Neural cell (in vitro differentiated cells): ENCODE measurements at regions not wholly inside any gene's neighbourhood (a gene's known extent, or its start where the extent isn't known, plus 50 kb on each side); places are given as distances from the start of the nearest gene placed in this dataset.

Source experiments
- H2AFZ ChIP-seq: fragments of 200-600, 300-800 bp; sonication (generic), shearing (Covaris generic); 2 replicates; pipeline ENCODE4 v1.6.0; 2014; ENCODE audit warnings: low read depth, mild to moderate bottlenecking, antibody characterized with exemption, low read length, moderate library complexity
- H3F3A ChIP-seq: fragments of 200-600 bp; shearing (Covaris generic); 2 replicates; pipeline ENCODE4 v1.6.1; 2016; ENCODE audit warnings: mild to moderate bottlenecking, moderate library complexity, mixed read lengths, antibody characterized with exemption, low read length; ENCODE audit not compliant: insufficient read depth, poor library complexity, severe bottlenecking
- H3K27ac ChIP-seq: fragments of 200-600, 300-800 bp; sonication (generic), shearing (Covaris generic); 2 replicates; pipeline ENCODE4 v1.5.1; 2014; ENCODE audit warnings: mild to moderate bottlenecking, low read length, moderate library complexity
- H3K27me3 ChIP-seq: fragments of 300-800, 200-600 bp; sonication (generic), shearing (Covaris generic); 2 replicates; pipeline ENCODE4 v1.6.0; 2014; ENCODE audit warnings: mild to moderate bottlenecking, low read depth, low read length, moderate library complexity; ENCODE audit not compliant: insufficient read depth
- H3K36me3 ChIP-seq: fragments of 300-800, 200-600 bp; sonication (generic), shearing (Covaris generic); 2 replicates; pipeline ENCODE4 v1.5.1; 2014; ENCODE audit warnings: mild to moderate bottlenecking, antibody characterized with exemption, low read length, moderate library complexity; ENCODE audit not compliant: insufficient read depth
- H3K4me2 ChIP-seq: fragments of 300-800, 200-600 bp; sonication (generic), shearing (Covaris generic); 2 replicates; pipeline ENCODE4 v1.6.0; 2014; ENCODE audit warnings: mild to moderate bottlenecking, low read length
- H3K4me3 ChIP-seq: fragments of 300-800, 200-600 bp; sonication (generic), shearing (Covaris generic); 2 replicates; pipeline ENCODE4 v1.5.1; 2014; ENCODE audit warnings: mild to moderate bottlenecking, low read length, moderate library complexity
- H3K79me2 ChIP-seq: fragments of 200-600 bp; shearing (Covaris generic); replicated peaks from 2 replicates; pipeline ENCODE4 v1.6.0; 2014; ENCODE audit warnings: mild to moderate bottlenecking, low read length, moderate library complexity; ENCODE audit not compliant: insufficient read depth
- H3K9ac ChIP-seq: fragments of 300-800, 200-600 bp; sonication (generic), shearing (Covaris generic); 2 replicates; pipeline ENCODE4 v1.6.1; 2016; ENCODE audit warnings: mild to moderate bottlenecking, low read length, mixed read lengths
- H3K9me2 ChIP-seq: fragments of 200-600 bp; shearing (Covaris generic); 2 replicates; pipeline ENCODE4 v1.6.1; 2016; ENCODE audit warnings: mild to moderate bottlenecking, low read length, mixed read lengths; ENCODE audit not compliant: insufficient read depth
- H3K9me3 ChIP-seq: fragments of 200-600, 300-800 bp; sonication (generic), shearing (Covaris generic); 2 replicates; pipeline ENCODE4 v1.6.1; 2016; ENCODE audit warnings: mild to moderate bottlenecking, mixed run types, low read length, moderate library complexity, mixed read lengths
- H4K20me1 ChIP-seq: fragments of 200-600 bp; shearing (Covaris generic); 2 replicates; pipeline ENCODE4 v1.6.1; 2016; ENCODE audit warnings: mild to moderate bottlenecking, mixed run types; ENCODE audit not compliant: insufficient read depth
- CTCF ChIP-seq: fragments of 450-650 bp; IDR thresholded peaks from 2 replicates; pipeline ENCODE4 v1.5.1; 2014; ENCODE audit warnings: antibody characterized with exemption, mild to moderate bottlenecking, moderate library complexity; ENCODE audit not compliant: poor library complexity, severe bottlenecking
- EP300 ChIP-seq: fragments of 450-650 bp; conservative IDR thresholded peaks from 2 replicates; pipeline ENCODE4 v1.6.1; 2014; ENCODE audit warnings: antibody characterized with exemption, mild to moderate bottlenecking, moderate library complexity; ENCODE audit not compliant: poor library complexity, severe bottlenecking
- EZH2 ChIP-seq: fragments of 200-600, 300-800 bp; shearing (Covaris generic), sonication (generic); IDR thresholded peaks from 2 replicates; pipeline ENCODE4 v1.6.1; 2014; ENCODE audit warnings: antibody characterized with exemption, low read length, borderline replicate concordance, mild to moderate bottlenecking; ENCODE audit not compliant: insufficient read depth, poor library complexity, severe bottlenecking
- MXI1 ChIP-seq: fragments of 450-650 bp; conservative IDR thresholded peaks from 2 replicates; pipeline ENCODE4 v1.6.1; 2014; ENCODE audit warnings: antibody characterized with exemption, mild to moderate bottlenecking; ENCODE audit not compliant: poor library complexity, severe bottlenecking
- POLR2AphosphoS5 ChIP-seq: IDR thresholded peaks from 2 replicates; pipeline ENCODE4 v1.6.1; 2012
- RAD21 ChIP-seq: fragments of 450-650 bp; conservative IDR thresholded peaks from 2 replicates; pipeline ENCODE4 v1.6.1; 2014; ENCODE audit warnings: antibody characterized with exemption, mild to moderate bottlenecking, moderate library complexity
- SMC3 ChIP-seq: fragments of 450-650 bp; conservative IDR thresholded peaks from 2 replicates; pipeline ENCODE4 v1.6.1; 2014; ENCODE audit warnings: antibody characterized with exemption, mild to moderate bottlenecking, moderate library complexity; ENCODE audit not compliant: poor library complexity
- TAF1 ChIP-seq: IDR thresholded peaks from 2 replicates; pipeline ENCODE4 v1.6.1; 2012; ENCODE audit warnings: low read depth
- TF ChIP-seq, protein P1 (sequence below): IDR thresholded peaks from 2 replicates; pipeline ENCODE4 v1.6.1; 2012; ENCODE audit warnings: borderline replicate concordance

- Histone ChIP-seq H3K4me2 (no peak overlapping the region), H3K79me2 (no peaks in the 10 kb centered on the region), H4K20me1 (no peaks in the 10 kb centered on the region), H3K9me2 (no peaks in the 10 kb centered on the region), H3K27ac (no peak overlapping the region), H3K9ac (no peak overlapping the region), H2AFZ (no peak overlapping the region), H3K9me3 (no peaks in the 10 kb centered on the region), H3K36me3 (no peaks in the 10 kb centered on the region), H3K27me3 (no peaks in the 10 kb centered on the region), H3K4me3 (no peak overlapping the region), H3F3A (no peaks in the 10 kb centered on the region)
- TF ChIP-seq, protein P1, sequence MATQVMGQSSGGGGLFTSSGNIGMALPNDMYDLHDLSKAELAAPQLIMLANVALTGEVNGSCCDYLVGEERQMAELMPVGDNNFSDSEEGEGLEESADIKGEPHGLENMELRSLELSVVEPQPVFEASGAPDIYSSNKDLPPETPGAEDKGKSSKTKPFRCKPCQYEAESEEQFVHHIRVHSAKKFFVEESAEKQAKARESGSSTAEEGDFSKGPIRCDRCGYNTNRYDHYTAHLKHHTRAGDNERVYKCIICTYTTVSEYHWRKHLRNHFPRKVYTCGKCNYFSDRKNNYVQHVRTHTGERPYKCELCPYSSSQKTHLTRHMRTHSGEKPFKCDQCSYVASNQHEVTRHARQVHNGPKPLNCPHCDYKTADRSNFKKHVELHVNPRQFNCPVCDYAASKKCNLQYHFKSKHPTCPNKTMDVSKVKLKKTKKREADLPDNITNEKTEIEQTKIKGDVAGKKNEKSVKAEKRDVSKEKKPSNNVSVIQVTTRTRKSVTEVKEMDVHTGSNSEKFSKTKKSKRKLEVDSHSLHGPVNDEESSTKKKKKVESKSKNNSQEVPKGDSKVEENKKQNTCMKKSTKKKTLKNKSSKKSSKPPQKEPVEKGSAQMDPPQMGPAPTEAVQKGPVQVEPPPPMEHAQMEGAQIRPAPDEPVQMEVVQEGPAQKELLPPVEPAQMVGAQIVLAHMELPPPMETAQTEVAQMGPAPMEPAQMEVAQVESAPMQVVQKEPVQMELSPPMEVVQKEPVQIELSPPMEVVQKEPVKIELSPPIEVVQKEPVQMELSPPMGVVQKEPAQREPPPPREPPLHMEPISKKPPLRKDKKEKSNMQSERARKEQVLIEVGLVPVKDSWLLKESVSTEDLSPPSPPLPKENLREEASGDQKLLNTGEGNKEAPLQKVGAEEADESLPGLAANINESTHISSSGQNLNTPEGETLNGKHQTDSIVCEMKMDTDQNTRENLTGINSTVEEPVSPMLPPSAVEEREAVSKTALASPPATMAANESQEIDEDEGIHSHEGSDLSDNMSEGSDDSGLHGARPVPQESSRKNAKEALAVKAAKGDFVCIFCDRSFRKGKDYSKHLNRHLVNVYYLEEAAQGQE, result no peak
- no peak for TF ChIP-seq CTCF
- TF ChIP-seq RAD21, result no peak
- TF ChIP-seq MXI1, result no peak
Observed at GRCh38 chr9:78542491-78543181, 245.7 kb downstream of the PSAT1 start.

DNA sequence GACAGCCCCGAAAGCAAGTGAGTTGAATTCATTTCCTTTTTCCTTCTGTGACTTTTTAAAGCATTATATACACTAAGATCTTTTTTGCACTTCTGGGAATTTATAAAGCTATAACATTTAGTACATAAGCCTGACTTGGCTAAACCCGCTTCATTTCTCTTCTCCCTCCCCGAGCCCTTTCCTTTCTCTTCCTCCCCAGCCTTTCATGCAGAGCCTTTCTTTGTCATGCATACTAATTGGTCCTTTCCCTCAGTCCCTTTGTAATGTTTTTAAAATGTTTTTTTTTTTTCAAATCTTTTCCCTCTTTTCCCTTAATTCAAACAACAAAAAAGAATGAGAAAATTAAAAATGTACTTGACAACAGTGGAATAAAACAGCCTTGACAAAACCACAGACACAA is 246.4 kb downstream of the PSAT1 start:
- Histone ChIP-seq H3K36me3 (no peaks in the 10 kb centered on the region), H3K4me3 (no peak overlapping the region), H4K20me1 (no peaks in the 10 kb centered on the region), H3K9me2 (no peaks in the 10 kb centered on the region), H3K27ac (no peak overlapping the region), H3K9ac (no peak overlapping the region), H3K79me2 (no peaks in the 10 kb centered on the region), H3K27me3 (no peaks in the 10 kb centered on the region), H3K4me2 (no peak overlapping the region), H3K9me3 (no peaks in the 10 kb centered on the region), H2AFZ (no peak overlapping the region), H3F3A (no peaks in the 10 kb centered on the region)
- TF ChIP-seq MXI1, result no peak
- TF ChIP-seq SMC3, result no peak
- no peak for TF ChIP-seq CTCF
- TF ChIP-seq POLR2AphosphoS5, result no peak
- TF ChIP-seq RAD21, result no peak
- TF ChIP-seq, protein P1, result no peak
- TF ChIP-seq EP300, result no peak
- TF ChIP-seq TAF1, result no peak
- TF ChIP-seq EZH2, result no peak
